ENCODE measurements at regions not wholly inside any gene's neighbourhood (a gene's known extent, or its start where the extent isn't known, plus 50 kb on each side); places are given as distances from the start of the nearest gene placed in this dataset.

DNA sequence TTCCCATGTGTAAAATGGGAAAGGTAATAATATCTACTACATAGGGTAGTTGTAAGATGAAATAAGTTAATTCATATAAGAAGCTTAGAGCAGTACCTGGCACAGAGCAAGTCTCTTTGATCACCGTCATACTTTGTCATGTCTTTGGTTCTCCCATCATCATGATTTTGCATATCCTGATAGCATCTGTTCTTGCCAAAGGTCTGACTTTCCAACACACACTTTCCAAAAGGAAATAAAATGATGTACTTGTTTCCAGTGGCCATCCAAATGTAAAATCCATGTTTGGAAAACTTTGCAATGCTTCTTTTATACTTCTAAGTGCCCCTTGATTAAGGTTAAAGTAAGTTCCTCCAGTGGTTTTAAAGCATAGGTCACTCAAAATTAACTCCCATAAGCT lies 266.9 kb upstream of the PTGER4 start:
- no peak for DNase-seq

DNA sequence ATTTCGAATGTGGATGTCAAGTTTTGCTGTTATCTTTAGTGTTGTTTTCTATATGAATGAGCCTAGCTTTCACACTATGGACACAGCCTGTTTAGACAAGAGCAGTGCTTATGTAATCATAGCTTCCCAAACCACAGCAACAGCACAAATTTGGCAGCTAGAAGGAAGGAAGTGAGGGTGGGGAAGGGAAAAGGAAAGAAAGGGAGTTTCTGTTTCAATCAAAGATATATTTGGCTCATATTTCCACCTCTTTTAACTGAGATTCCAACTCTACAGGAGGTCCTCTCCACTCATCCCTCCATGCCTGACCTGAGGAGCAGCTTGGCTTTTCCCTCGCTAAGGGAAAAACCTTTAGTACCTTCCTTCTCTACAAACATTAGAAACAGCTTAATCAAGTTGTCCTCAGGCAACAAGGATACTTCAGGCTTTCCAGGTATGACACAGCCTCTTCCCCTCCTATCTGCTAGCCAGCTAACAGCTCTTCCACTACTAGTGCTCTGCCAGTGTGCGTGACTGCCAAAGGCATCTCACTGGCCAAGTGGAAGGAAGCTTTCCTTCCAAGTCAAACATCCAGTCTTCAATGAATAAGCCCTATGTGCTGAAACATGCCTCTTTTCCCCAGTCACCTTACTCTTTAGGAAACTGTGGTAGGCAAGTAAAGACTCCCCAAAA lies 268.6 kb upstream of the PTGER4 start:
- DNase-seq: no peak

DNA sequence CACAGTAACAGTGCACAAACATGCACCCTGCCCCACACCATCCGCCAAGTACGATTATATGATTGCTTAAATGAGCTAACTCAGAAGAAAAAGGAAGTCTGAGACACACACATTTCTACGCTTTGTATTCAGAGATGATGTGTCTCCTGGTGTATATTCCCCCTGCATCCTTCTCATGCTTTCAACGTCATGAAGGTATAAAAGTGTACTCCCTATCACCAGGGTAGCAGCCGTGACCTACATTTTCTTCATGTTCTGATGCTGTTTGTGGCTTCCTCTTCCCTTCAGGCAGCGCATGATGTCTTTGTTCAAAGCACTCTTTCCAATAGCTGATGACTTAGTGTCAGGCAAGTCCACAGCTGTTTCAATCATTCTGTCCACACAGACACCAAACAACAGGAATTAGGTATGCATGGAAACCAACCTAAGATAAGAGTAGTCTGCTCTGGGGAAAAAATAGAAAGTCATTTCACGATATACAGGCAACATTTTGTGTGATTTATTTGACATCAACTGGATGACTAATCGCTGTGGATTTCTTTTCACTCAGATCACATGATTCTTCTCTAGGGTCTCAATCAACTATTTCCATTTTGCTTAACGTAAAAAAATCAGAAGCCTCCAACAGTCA lies 269.4 kb upstream of the PTGER4 start:
- DNase-seq: no peak

DNA sequence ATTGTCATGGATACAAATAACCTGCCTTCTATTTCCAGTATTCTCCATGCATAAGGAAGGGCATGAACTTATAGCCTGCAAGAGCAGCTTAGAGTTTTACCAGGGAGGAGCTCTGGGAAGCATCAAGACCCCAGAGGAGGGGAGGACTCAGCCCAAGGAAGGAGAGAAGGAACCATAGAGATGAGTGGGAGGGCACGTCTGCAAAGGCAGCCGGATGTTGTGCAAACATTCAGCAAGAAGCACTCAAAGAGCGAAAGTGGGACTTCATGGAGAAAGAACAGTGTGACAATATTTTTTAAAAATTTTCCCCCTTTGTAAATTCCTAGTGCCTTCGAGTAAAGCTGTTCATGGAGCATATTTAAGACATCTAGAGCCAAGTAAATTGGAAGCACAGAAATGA lies 270.1 kb upstream of the PTGER4 start:
- no peak for DNase-seq

DNA sequence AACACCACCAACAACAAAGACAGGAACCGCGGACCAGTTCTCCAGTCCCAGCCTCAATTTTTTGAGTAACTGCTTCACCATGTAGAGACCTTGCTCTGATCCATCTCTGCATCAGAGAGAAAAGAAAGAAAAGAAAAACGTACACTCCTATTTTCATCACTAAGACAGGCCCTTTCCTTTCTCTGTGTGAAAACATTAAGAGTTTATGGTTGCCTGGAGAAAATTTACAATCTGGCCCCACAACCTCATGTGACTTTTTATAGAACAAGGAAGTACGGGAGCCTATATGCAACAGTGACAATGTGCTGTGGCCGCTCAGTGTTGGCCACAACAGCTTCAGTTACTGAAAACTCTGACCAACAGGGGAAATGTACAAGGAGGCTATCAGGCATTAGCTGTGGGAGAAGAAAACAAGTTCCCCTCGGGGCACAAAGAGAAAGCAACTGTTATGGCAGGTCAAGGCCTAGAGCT lies 272.9 kb upstream of the PTGER4 start:
- DNase-seq: no peak

DNA sequence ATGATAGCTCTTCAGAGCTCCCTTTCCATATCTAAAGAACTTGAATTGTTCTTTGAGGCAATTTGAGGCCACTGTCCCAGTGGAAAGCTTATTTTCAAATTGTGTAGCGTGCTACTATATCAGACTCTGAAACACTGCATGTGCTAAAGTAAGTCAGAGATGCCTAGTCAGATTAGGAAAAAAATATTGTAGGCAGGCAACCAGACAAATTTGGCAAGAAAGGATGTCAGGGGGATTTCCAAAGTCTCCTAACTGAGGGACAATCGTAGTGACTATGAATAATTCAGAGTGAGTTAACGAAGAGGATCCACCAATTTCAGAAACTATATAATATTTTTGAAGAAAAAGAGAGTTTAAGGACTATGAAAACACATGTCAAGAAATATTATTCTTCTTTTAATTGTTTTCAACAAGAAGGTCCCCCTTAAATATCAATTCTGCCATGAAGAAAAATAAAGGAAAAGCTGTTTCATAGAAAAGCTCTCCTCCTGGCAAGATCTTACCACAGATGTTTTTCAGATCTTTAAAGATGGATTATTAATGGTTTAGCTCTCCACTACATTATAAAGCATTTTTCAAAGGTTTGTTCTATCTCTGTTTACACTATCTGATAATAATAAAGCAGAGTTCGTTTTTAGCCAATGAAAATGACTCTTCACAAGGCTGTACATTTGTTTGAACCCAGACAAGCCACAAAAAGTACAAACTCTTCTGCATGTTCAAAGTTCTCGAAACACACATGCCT lies 273.5 kb upstream of the PTGER4 start:
- no peak for DNase-seq

DNA sequence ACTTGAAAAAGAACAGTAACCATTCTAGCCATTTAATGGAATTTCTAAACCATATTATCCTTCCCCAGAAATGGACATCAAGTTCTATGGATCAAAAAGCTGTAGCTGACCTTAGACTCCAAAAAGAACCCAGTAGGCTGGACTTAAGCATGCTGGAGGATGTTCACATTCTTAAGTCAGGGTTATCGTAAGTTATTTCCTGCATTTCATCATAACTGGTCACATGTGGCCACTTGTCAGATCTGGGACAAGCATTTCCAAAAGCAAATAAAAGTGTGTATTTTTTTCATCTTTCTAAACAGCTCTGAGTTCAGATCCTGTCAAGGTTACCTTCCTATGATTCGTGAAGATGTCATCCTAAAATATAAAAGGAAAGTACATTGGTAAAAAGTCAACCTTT lies 274.5 kb upstream of the PTGER4 start:
- DNase-seq: no peak

DNA sequence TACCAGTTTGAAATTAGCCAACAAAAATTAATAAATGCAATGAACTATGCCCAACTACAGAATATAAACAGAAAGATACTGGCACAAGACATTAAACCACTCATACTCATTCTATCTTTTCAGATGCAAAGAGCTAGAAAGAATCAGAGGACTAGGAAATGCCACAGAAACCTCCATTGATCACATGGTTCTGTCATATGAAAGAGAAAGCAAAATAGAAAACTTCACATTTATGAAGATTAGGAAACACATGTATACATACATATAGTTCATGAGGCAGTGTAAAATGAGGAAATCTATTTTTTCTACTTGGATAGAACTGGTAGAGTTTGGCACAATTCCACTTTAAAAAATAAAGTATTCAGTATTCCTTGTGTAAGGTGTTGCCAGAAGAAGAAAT lies 275.1 kb upstream of the PTGER4 start:
- no peak for DNase-seq

DNA sequence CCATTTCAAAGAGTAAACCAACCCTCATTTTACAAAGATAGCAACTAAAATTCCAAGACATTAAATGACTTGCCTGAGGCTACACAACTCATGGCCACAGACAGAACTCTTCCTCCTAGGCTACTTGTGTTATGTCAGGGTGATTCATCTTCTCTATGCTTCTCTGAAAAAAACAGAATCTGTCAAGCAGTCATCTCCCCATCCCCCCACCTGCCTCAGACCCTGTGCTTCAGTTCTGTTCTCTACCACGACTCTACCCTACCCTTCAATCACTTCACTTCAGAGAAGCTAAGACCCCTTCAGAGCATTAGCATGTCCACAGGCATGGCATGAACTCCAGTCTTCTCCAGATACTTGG lies 277.7 kb upstream of the PTGER4 start:
- DNase-seq: no peak

DNA sequence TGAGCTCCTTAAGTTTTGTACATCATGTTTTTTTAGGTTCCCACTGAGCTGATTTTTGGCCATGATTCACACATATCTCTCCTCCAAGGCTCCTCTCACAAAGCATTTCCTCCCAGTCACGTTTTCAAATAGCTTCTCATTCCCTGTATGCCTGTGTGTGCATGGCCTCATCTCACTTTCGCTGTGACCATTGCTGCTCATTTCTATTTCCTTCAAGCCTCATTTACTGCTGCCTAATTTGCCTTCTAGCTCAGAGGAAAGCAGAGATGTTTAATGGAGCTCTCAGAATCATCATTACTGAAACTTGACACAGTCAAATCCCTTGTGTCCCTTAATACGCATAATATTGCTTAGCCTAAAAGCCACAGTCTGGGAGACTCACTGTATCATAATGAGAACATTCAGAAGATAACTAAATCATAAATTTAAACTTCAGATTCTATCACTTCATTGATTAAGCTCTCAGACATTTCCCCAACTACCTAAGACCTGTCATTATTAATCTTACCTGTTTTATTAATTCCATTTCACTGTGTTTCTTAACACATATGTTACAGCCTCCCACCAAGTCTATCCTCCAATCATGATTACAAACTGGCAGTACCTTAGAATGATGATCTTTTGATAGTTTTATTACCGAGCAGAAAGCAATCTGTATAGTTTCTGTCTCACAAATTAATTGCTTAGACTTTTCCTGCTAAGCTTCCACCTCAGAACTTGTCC lies 278.3 kb upstream of the PTGER4 start:
- DNase-seq: no peak

DNA sequence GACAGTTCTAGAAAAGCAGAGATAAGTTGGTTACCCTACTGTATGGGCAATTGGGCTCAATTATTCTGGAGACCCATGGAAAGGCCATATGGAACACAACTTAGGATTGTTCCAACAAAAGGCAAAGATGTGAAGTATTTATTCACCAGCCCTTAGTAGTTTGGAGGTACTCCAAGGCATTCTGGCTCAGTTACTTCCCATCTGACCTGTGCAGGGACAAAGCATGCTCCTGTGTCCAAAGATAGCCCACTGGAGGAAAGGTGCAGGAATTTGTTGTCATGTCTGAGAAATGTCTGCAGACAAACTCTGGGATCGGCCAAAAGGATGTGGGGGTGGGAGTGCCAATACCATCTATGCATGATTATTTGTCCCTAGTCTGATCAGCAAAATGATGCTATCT lies 279.5 kb upstream of the PTGER4 start:
- no peak for DNase-seq

DNA sequence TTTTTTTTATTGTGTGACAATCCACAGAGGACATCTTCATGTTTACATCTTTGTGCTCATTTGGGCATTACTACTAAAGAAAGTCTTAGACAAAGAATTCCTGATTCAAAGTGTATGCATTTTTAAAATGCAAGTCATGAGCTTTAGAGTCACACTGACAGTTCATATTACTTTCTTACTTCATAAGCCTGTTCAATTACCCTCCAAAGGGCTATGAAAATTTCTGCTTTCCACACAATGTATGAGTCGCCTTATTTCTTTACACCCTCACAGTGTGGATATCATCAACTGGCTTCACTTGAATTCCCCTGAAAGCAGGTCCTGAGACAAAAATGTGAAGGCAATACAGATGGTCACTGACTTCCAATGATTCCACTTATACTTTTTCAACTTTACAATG lies 280.4 kb upstream of the PTGER4 start:
- no peak for DNase-seq

DNA sequence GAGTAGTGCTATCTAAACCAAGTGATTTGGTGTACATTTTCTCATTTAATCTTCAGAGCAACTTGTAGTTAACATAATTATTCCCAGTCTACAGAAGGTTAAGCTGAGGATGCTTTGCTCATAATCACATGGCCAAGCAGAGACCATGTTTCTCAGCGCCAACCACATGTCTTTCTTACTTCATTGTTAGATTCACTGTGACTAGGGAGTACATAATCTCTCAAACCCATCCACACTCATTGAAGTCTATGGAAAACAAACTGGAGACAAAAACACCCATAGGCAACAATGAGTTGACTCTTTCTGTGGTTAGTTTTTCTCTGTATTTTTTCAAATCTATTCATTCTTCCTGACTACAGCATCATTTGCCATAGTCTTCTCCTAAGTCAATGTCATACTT lies 281.7 kb upstream of the PTGER4 start:
- DNase-seq: no peak

DNA sequence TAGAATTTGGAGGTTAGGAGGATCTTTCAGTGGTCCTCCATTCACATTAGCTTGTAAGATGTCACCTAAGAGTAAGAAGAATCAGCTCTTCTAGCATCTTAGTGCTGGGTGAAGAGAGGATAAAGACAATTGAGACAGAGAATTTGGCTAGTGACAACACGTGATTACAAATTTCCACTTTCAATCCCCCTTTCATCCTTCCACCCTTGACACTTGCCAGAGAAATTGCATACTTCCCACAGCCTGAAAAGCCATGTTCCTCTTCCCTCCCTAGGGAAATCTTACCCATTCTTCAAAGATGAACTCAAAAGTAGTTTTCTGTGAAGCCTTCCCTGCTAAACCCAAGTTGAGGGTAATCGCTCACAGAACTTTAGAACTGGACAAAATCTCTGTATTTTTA lies 282.6 kb upstream of the PTGER4 start:
- no peak for DNase-seq

DNA sequence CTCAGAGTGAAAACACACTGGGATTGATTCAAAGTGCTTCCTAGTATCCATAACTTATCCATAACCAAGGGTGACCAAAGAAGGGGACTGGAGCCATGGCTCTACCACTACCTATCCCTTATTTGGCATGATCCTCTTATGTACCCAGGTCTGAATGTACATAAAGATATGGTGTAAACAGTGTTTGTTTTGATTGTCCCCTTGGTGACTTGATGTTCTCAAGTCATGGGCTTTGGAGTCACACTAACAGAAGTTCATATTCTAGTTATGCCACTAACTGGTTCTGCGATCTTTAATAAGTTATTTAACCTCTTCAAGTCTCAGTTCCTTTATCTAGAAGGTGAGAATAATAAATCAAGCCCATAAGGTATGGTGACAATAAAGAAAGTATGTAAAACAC lies 283.4 kb upstream of the PTGER4 start:
- no peak for DNase-seq

DNA sequence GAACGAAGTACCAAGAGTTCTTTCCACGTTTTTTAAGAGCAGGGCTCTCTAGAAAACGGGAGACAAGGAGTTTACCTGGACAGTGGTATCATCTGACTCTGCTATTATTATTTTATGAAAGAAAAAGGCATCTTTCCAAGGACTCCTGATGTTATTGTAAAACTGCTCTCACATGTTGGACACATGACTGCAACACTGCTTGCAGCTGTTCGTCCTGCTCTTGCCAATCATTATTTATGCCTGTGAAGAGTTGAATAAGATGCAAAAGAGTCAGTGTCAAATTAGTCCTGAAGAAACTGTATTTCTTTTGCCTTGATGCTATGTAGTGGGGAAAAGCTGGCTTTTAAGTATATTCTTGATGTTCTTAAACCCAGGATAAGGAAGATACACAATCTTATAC lies 284.5 kb upstream of the PTGER4 start:
- DNase-seq: no peak

DNA sequence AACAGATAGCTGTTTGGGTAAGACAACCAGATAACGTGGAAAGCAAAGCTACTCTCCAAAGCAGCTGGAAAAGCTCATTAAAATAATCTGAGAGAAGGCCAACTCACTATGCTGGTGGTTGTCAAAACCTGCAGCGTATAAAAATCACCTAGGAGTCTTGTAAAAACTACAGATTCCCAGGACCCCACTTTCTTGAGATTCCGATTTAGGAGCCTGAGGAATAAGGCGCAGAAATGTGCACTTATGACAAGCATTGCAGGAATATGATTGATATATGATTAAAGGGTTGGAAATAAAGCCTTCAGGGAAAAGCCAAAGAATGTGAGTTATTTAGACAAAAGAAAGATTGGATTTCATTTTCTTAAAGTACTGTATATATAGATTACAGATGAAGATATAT lies 285.0 kb upstream of the PTGER4 start:
- no peak for DNase-seq

DNA sequence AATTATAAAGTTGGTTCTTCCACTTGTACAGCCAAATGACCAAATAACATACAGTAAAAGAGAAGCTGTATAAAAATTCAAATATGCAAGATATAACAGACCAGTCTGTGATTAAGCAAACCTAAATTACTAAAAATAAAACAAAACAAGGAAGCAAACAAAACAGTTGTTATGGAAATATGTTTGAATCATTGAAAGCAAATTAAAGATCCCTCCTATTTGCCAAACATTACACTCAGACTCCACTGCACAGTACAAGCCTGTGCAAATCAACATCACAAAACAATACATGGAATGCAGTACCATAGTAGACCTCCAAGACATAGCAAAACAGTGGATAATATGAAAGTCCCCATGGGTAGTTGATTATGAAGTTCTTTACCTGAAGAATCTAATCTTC lies 288.1 kb upstream of the PTGER4 start:
- no peak for DNase-seq

DNA sequence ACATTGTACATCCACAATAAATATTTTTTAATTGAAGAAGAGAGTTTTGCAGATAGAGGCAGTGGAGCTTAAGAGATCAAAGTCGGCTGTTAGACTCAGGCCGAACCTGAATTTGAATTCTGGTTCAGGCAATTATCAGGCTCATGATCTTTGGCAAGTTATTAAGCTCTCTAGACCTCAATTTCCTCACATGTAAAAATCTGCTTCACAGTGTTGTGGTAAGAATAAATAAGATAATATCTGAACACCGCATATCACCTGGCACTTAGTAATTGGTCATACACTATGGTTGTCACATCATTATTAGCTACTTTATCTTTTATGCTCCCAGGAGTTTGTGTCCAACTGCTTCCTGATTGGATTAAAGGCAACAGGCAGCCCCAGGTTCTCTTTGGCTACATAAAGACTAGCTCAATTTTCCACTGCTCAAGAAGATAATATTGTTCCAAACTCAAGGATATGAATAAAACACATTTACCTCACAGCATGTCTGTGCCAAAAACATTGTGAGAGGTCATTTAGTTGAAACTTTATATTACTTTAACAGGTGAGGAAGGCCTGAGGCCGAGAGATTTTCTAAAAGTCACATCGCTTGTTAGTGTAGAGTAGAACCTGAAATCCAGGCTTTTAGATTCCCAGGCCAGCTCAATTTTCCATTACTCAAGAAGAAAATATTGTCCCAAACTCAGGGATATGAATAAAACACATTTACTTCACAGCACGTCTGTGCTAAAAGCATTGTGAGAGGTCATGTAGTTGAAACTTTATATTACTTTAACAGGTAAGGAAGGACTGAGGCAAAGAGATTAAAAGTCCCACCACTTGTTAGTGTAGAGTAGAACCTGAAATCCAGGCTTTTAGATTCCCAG lies 289.2 kb upstream of the PTGER4 start:
- DNase-seq: no peak

DNA sequence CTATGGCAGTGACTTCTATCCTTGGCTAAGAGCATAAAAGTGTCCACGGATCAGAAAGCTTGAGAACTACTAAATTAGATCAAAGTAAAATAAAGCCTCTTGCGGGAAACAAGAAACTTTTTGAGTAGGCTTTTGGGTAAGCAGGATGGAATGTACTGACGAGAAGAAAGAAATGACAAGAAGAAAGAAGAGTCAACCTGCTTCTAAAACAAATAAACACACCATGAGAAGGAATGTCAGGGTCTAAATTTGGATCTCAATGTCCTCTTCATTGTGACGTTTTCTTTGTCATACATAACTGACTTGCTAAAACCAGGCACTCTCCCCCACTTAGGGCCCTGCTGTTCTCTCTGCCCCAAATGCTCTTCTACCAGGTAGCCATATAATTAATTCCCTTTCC lies 290.1 kb upstream of the PTGER4 start:
- no peak for DNase-seq

DNA sequence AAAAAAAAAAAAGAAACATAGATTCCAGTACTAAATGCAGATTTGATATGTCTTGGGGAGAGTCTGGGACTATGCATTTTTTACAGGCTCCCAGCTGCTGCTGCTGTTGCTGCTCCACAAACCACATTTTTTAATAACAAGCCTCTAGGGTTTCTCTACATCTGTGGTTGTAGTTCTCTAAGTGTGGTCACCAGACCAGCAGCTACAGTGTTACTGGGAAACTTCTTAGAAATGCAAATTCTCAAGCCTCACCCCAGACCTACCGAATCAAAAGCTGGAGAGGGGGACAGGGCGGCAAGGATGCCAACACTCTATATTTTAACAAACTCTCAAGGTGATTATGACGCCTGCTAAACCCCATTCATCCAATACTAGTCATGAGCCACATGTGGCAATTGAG lies 293.4 kb upstream of the PTGER4 start:
- no peak for DNase-seq

DNA sequence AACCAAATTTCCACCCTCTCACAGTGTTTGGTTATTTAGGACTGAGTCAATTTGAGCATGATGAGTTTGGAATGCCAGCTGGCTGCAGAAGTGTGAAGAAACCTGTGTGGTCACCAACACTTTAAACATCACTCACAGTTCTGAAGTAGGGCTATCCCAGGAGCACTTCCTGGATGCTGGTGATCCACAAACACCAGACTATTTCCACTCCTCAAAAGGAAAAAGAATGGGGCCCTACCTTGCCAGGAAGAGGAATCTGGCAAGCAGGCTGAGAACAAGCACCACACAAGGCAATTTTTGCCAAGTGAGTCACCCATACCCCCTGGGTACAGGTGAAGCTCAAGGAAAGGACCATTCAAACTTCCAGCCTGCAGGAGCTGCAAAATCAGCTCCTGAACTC lies 294.2 kb upstream of the PTGER4 start:
- no peak for DNase-seq
